Activated T-cell treated with anti-CD3 and anti-CD28 coated beads, Interleukin-2, amount 50 U/mL, for 48 hours (primary cell): ENCODE measurements at regions not wholly inside any gene's neighbourhood (a gene's known extent, or its start where the extent isn't known, plus 50 kb on each side); places are given as distances from the start of the nearest gene placed in this dataset.

Experiments used
- DNase-seq, 2 experiments: peaks; one replicate each; pipeline ENCODE4 v3.0.0-alpha.2; 2020

DNA sequence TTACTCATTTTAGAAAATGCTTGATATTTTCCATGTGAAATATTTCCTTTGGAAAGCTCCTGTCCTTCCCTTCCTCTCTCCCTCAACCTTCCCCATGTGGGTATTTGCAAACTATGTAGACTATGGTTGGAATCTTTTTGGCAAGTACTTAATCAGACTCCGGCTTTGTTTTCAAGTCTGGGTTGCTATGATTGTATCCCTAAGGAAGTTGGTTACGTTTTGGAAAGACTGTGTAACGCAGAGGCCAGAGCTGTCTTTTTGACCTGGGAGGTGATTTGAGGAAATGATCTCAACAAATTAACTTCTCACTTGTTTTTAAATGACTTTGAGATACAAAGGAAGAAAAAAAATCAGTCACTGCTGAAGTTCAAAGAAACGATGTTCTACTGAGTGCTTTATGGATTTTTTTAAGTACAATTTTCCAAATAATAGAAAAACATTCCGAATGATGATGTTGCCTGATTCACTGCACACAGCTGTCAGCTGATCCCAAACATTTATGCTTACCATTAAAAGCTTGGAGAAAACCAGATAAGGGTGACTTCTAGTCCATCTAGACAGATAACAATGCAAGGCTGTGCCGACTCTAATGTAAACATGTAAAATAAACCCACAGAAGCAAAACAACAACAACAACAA is 145.5 kb upstream of the CELF2 start:
- DNase-seq = no peak

DNA sequence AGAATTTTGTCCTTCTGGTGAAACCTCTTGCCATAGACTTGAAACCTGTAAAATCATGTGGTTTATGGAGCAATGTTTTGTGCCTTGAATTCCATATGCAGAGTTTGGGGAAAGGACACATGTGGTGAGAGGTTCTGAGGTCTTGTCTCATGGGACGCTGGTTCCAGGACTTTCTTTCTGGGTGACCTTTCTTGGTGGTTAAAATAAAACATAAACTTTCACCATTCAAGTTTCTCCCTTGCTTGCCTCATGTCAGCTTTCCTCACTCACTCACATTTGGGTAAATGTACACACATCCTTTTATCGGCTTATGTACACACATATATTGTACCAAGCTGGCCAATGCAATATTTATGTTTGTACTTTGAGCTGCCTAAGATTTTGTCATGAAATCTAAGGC is 144.9 kb upstream of the CELF2 start:
- no peak for DNase-seq

DNA sequence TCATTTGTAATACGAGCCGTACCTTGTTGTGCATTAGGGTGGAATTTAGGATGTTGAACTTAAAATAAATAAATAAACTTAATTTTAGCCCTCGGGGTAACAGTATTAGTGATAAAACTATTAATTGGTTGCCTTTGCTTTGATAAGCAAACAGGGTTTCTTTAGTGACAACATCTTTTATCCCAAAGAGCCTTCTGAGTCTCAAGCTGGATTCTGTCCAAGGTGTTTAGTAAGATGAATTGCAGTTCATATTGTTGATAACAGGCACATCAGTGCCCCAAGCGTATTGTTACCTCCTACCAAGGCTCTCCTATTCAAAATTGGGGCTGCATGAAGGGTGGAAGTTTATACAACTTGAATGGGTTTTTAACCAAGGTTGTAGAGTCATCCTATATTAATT is 144.4 kb upstream of the CELF2 start:
- no peak for DNase-seq

DNA sequence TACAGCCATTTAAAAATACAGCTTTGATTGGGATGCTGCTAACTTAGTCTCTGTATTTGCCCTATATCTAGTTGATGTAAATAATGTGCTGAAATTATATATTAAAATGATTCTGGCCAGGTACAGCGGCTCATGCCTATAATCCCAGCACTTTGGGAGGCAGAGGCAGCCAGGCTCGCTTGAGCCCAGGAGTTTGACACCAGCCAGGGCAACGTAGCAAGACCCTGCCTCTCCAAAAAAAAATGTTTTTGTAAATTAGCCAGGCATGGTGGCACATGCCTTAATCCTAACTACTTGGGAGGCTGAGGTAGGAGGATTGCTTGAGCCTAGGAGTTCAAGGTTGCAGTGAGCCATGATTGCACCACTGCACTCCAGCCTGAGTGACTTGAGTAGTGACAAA is 143.8 kb upstream of the CELF2 start:
- DNase-seq = no peak

DNA sequence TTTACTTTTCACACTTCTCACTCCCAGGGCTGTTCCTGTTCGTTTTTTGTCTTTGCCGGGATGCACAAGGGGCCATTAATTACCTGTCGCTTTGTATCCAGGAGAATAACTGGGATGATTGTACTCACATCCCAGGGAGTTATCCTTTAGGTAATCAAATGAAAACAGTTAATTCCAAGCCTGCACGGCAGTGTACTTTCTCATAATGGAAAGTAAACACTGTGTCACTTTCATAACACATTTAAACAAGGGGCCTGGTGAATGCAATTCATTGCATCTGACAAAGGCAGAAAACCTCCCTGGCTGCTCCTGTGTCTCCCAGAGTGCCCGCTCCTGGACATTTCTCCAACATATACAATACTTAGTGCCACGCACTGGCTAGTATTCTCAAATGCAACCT is 138.7 kb upstream of the CELF2 start:
- no peak for DNase-seq

DNA sequence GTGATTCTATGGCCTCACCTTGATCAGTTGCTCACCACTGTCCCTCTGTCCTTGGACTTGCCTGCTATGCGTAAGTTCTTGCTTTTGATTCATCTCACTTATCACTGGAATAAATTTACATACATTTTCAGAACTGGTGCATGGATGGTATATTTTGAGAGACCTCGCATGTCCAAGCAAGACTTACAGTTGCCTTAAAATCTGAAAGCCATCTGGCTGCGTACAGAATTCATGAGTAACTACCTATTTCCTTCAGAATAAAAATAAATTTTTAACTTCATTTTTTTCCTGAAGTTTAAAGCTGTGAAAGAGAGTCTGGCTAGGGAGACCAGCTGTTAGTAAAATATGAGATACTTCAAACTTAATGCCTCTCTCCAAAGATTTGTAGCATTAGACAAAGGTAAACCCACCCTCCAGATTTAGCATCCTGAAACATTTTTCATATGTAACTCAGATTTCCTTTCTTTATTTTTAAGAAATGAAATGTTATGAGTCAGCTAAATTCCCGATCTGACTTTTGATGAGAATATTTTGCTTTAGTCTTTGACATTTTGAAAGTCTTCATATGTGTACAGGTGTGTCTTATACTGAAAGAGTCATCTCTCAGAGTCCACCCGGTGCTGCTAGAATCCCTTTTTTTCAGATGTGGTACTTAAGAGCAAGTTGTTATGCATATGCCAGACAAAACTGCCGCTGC is 136.4 kb upstream of the CELF2 start:
- no peak for DNase-seq

DNA sequence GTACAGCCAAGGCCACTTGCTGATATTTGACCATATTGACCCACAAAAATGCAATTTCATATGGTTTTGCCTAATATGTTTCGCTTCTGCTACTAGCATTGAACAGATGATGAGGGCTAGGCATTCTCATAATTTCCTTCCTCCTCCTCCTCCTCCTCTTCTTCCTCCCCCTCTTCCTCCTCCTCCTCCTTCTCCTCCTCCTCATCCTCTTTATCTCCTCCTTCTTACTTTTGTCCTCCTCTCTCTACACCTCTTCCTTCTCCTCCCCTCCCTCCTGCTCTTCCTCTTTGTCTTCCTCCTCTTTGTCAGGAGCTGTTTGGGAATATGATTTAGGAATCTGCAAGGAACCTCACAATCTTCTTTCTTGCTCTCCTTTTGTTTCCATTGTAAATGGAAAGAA is 133.9 kb upstream of the CELF2 start:
- DNase-seq = no peak

DNA sequence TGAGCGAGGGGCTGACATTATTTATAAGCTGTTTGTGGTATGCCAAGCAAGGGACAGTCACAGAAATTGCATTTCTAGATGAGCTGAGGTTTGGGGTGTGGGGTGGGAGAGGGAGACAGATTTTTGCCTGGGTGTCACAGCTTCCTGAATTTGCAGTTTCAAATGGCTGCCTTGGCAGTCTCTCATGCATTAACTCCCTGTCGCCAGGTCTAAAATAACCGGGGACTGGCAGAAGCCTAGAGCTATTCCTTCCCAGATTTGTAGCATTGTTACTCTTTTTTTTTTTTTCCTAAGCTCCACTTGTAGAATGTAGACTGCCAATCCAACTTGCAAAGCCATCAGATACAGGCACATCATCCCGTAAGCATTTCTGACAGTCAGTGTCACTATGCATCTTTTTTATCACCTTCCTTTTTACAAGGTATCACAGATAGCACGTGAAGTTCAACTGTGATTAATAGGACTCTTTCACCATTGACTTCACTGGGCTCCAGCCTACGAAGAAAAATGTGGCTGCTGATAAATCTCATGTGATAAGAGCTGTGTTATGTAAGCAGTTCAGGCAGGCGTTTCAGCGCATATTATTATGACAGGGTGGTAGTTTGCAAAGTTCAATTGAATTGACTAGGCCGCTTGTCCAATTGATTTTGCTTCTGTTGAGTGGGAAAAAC is 130.7 kb upstream of the CELF2 start:
- DNase-seq = no peak

DNA sequence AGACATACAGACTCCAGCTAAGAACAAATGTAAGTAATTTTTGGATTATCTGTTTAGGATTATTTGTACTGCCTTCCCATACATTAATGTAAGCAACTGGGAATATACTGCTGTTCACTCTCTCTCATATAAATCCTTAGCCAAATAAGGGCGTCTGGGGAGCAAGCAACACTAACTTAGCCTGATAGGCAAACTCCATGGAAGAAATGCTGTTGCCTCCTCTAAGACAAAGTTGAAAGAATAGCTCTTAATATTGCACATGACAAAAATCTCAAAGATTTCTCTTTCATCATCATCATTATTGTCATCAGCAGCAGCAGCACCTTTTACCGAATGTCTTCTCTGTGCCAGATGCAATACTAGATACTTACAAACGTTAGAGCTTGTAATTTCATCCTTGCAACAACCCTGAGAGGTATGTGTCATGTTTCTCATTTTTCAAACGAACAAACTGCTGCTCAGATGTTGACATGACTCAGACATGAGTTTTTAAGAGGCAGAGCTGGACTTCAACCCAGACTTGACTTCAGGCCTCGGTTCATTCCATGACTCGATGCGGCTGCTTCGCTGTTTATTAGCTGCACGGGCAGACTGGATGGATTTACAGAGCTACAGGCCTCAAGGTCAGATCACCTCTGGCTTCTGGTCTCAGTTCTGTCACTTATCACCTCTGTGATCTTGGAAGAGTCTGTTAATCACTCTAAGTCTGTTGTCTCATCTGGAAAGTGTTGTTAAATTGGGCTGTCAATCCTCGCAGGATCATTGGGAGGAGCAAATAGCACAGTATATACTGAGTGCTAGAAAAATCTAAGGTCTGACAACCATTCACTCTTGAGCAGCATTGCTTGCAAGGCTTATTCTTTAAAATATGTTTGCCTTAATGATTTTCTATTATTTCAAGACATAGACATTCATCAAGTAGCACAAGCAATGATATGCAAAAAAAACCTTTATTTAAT is 126.3 kb upstream of the CELF2 start:
- no peak for DNase-seq

DNA sequence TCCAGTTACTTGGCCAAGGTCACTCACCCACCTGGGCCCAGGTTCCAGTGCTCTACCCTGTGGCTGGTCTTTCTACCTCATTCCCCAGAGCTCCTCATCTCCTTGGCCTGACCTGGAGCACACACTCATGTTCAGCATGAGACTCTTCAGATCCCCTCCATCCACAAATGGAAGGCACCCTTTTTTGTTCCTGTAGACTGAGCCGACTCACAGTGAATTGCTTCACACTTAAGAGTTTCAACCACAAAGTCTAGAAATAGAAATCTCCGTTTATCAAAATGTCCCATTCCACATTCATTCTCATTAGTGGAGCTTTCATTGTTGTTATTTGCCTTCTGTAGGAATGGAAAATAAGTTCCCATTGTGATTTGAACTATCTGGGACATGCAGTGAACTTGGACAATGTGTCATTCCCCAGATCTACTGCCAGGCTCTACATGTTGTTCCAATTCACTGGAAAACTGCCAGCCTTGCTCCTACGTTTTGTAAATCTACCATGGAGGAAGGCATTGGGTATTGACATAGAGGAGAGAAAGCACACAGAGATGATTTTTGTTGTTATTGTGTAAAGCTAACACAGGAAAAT is 125.3 kb upstream of the CELF2 start:
- DNase-seq = no peak

DNA sequence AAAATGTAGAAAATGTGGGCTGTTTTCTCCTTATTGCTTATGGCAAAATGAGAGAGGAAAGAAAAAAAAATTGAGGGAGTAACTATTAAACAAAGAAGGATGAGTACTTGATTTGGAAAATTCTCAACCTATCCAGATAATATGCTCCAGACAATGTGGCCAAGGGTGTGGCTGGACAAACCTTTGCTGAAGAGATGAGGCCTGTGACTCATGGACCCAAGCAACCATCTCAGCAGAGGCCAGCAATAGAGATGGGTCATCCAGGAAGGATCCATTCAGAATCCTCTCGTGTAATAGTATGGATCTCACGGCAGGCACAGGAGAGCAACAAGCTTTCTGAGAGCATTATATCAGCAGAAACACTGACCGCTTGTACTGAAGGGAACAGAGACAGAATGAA is 120.3 kb upstream of the CELF2 start:
- DNase-seq = no peak

DNA sequence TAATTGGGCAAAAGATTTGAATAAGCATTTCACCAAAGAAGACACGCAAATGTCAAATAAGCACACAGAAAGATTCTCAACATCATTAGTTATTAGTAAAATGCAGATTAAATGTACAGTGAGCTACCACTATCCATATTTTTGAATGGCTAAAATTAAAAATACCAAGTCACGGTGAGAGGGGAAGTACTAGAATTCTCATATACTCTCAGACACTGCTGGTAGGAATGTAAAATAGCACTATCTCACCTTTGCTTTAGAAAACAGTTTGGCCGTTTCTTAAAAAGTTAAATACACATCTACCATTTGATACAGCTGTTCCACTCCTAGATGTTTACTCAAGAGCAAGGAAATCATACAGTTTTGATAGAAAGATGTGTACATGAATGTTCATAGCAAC is 115.8 kb upstream of the CELF2 start:
- DNase-seq = no peak

DNA sequence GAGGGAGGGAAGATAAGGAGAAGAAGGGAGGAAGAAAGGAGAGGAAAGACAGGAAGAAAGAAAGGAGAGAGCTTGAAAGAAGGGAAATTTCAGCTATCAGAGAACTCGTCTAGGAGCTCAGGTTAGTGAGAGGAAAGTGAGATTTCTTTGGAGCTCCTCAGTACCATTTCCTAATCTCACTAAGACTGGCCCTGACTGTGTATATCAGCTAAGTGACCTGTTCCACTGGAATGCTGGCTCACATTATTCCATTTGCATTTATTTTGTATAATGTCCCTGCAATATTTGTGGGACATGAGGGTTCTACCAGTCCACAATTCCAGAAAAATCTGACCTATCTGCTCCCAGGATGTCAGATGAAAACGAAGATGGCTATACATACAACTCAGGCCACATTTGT is 114.7 kb upstream of the CELF2 start:
- no peak for DNase-seq

DNA sequence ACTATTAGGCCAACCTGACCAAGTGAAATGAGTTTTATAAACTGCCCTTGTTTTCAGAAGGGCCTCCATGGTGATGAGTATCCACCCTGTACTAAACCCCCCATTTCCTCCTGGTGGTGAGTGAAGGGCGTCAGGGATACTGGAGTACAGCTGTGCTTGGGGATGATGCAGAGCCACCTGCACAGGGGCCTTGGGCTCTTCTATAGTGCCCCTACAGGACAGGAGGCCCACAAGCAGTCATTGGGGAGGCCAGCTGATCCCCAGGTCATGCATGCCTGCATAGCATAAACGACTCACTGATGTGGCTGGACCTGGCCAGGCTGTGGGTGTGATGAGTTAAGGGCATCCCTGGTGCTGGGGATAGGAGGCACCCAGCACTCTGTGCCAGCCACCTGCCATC is 114.1 kb upstream of the CELF2 start:
- DNase-seq = no peak

DNA sequence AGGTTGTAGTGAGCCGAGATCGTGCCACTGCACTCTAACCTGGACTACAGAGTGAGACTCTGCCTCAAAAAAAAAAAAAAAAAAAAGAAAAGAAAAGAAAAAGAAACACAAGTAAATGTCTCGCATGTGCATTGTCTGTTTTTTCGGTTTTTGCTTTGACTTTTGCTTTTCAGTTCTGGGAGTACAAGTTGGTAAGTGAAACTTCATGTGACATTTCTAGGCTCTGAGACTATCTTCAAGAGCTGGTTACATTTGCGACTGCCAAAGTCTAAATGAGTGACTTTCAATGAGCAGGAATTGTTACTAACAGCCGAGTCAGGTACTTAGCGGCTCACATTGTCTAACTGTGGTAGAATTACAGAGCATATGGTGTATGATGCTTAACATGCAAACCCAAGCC is 107.0 kb upstream of the CELF2 start:
- no peak for DNase-seq

DNA sequence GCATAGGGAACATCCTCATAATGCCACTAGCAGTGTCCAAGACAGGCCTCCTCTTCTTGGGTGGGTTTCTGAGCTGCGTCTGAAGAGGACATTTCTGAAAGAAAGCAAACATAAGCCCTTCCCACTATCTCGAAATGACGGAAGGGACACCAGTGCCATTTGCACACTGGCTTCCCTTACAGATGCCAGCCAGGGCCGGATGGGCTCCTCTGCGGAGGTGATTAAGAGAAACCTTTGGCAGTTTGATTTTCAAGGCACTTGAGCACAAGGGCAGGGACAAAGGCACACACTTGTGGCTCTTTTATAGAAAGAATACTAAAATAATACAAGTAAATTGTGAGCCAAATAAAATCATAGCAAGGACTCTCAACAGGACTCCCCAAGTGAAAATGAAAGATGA is 106.6 kb upstream of the CELF2 start:
- DNase-seq = no peak

DNA sequence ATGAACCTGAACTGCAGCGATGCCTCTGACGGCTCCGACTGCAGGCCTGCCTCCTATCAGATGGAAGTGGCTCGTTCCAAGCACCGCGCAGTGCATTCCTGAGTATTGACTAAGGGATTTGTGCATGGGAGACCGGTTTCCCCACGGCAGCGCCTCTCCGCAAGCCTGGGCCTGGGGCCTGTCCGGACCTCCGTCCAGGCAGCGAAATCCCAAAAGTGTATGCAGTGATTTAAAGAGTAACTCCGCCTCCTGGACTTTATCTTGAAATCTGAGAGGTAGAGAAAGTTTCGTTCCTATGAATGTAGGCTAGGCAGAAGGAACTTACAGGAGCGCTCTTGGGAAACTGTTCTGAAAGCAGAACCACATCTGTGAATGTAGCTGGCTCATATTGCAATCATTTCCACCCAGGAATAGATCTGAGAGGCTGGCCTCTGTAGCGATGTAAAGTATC is 106.2 kb upstream of the CELF2 start:
- DNase-seq = no peak

DNA sequence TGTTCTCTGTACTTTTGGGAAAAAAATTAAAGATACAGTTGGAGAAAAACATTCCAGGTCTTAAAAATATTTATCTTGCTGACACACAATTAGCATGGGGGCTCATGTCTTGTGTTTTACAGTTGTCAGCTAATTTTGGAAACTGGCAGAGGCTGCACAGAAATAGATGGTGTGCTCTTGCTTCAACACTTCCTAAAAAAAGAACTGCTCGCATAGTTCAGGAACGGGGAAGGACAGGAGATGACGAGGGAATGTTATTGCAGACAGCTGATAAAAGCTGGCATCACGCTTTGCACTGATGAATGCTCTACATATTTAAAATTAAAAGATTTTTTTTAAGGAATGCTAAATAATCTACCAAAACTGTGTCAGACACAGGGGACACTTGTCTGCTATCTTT is 103.5 kb upstream of the CELF2 start:
- DNase-seq = no peak

DNA sequence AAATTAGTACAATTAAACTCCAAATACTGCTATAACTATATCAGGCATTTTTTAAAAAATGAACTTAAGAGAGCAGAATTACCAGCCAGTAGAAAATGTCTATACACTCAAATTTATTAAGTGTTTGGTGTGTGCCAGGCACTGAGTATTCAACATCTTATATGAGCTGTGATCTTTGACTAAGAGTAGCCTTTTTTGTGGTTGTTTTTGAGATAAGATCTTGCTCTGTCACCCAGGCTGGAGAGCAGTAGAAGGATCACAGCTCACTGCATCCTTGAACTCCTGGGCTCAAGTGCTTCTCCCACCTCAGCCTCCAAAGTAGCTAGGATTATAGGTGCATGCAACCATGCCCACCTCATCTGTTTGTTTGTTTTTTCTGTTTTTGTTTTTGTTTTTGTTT is 102.5 kb upstream of the CELF2 start:
- no peak for DNase-seq

DNA sequence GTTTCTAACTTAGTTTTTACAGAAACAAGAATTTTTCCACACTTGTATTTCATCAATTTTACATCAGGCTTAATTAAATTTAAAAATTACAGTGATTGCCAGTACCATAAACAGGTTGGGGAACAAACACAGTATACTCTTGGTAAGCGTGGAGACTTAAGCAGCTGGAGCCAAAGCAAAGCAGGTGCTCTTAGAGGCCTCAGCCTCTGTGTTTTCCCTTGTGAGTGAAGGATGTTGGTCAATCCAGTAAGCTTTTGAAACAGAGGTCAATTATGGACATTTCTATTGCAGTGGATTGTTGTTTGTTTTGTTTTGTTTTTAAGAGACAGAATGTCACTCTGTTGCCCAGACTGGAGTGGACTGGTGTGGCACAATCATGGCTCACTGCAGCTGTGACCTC is 100.6 kb upstream of the CELF2 start:
- no peak for DNase-seq

DNA sequence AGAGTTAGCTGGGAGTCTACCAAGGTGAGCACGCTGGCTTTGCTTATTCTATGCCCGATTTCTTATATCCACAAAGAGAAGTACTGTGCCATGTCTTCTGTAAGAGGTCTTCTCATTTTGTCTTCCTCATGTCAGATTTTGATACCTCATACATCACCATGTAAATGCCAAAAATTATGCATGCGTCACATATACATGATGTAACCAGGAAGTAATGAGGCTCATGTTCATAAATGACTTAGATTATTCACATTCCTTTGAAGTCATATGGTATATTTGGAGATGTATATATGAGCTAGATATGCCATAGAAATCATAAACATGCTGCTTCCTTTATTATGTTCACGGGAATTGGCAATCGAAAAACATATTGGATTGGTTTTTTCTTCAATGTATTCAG is 97.7 kb upstream of the CELF2 start:
- no peak for DNase-seq

DNA sequence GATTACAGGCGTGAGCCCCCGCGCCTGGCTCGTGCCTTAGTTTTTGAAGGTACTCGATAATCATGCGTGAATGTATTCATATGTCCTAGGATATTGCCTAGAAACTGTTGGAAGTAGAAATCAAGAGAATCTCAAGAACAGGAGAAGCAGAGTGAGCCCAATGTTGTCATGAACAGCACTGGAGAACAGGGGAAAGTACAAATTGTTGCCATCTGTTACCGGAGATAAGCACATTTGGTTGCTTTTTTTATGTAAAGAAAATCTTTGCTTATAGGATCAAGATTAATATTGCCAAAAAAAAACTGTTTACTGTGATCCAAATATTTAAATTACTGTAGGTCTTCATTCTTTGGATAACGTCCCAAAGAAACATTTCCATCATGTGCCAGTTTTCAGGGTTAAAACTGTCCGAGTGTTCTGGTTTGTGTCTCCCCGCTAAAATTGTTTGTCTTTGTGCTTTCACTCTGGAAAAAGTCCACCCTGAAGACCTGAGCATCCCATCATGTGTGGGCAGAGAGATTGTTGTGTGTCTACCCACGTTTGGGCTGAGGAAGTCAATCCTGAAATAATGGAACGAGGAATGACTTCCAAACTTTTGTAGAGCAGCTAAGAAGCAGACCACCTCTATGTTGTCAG is 95.7 kb upstream of the CELF2 start:
- DNase-seq = no peak
